Fibroblast of lung (primary cell): ENCODE measurements at regions not wholly inside any gene's neighbourhood (a gene's known extent, or its start where the extent isn't known, plus 50 kb on each side); places are given as distances from the start of the nearest gene placed in this dataset.

Experiments
- CTCF ChIP-seq, 2 donors: IDR thresholded peaks in 1 of 2; conservative IDR thresholded peaks in 1 of 2; 1 replicate in 1 of 2; 2 replicates in 1 of 2; pipeline ENCODE4 v1.5.1; 2011 to 2012; ENCODE audit warnings: low read length in 2 of 2, control low read depth in 1 of 2, inconsistent platforms in 1 of 2, low read depth in 1 of 2, mild to moderate bottlenecking in 1 of 2
- EZH2 ChIP-seq: IDR thresholded peaks from 2 replicates; pipeline ENCODE4 v1.5.1; 2012; ENCODE audit warnings: low read length, control low read depth, mild to moderate bottlenecking; ENCODE audit errors: missing control alignments

- TF ChIP-seq CTCF (conservative IDR thresholded peaks at IDR 0.05 in 1 of 2, IDR thresholded peaks at IDR 0.05 in 1 of 2; ENCODE audit: low read depth in 1 of 2, low read length in 2 of 2) (no peak), EZH2 (no peak)
These were observed 341.2 kb downstream of the ZNF521 start for GRCh38 chr18:25010623-25011374.
